Activated B cell treated with CpG ODN at 0.5 μM for 24 hours (primary cell): ENCODE measurements at regions not wholly inside any gene's neighbourhood (a gene's known extent, or its start where the extent isn't known, plus 50 kb on each side); places are given as distances from the start of the nearest gene placed in this dataset.

Experiments
- ATAC-seq: fragments of 200-7000 bp; cut with Tn5 transposase; one replicate; pipeline ENCODE4 v1.10.0; 2021; ENCODE audit warnings: low read depth, mild to moderate bottlenecking, moderate library complexity
- CTCF ChIA-PET: fragments of 350-600 bp; sonication (Branson Sonifier 250); formaldehyde crosslinking; loops from one replicate; lab custom pipeline; 2021; ENCODE audit warnings: antibody characterized with exemption; lab: Charles Lee
- POLR2A ChIA-PET: fragments of 350-600 bp; sonication (Branson Sonifier 250); formaldehyde crosslinking; loops from one replicate; lab custom pipeline; 2021; ENCODE audit warnings: antibody characterized with exemption; lab: Charles Lee
- DNase-seq: peaks from one replicate; pipeline ENCODE4 v3.0.0; 2022
- H3K27ac Mint-ChIP-seq: one replicate; pipeline ENCODE4 v1.8.0; 2020; ENCODE audit warnings: mixed read lengths
- H3K27me3 Mint-ChIP-seq: one replicate; pipeline ENCODE4 v1.8.0; 2021; ENCODE audit warnings: mixed read lengths
- H3K36me3 Mint-ChIP-seq: one replicate; pipeline ENCODE4 v1.8.0; 2021; ENCODE audit warnings: low read depth, mixed read lengths
- H3K4me1 Mint-ChIP-seq: one replicate; pipeline ENCODE4 v1.8.0; 2021; ENCODE audit warnings: mixed read lengths
- H3K4me3 Mint-ChIP-seq: one replicate; pipeline ENCODE4 v1.8.0; 2020; ENCODE audit warnings: mild to moderate bottlenecking, mixed read lengths
- H3K9me3 Mint-ChIP-seq: one replicate; pipeline ENCODE4 v1.8.0; 2020; ENCODE audit warnings: mixed read lengths
- intact Hi-C: fragments of 100-400 bp; cut with micrococcal nuclease; formaldehyde crosslinking; loops from one replicate; pipeline ENCODE4 v1.15.1; 2024
- TF ChIP-seq, protein P1 (sequence below): fragments of 200-600 bp; IDR thresholded peaks from one replicate; pipeline ENCODE4 v1.8.0; 2022; ENCODE audit warnings: antibody characterized with exemption, mild to moderate bottlenecking

DNA sequence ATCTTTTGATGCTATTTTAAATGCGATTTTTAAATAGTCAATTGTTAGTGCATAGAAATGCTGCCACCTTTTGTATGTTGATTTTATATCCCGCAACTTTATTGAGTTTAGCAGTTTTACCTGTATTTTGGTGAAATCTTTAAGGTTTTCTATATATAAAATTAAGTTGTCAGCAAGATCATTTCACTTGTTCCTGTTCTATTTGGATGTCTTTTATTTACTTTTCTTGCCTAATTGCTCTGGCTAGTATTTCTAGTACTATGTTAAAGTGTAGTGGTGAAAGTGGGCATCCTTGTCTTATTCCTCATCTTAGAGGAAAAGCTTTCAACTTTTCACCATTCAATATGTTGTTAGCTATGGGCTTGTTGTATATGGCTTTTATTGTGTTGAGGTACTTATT lies 813.3 kb upstream of the CELF2 start:
- no peak for ATAC-seq
- TF ChIP-seq, protein P1, sequence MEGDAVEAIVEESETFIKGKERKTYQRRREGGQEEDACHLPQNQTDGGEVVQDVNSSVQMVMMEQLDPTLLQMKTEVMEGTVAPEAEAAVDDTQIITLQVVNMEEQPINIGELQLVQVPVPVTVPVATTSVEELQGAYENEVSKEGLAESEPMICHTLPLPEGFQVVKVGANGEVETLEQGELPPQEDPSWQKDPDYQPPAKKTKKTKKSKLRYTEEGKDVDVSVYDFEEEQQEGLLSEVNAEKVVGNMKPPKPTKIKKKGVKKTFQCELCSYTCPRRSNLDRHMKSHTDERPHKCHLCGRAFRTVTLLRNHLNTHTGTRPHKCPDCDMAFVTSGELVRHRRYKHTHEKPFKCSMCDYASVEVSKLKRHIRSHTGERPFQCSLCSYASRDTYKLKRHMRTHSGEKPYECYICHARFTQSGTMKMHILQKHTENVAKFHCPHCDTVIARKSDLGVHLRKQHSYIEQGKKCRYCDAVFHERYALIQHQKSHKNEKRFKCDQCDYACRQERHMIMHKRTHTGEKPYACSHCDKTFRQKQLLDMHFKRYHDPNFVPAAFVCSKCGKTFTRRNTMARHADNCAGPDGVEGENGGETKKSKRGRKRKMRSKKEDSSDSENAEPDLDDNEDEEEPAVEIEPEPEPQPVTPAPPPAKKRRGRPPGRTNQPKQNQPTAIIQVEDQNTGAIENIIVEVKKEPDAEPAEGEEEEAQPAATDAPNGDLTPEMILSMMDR: no peak
- Mint-ChIP-seq H3K27ac (no peak overlapping the region), H3K36me3 (no peaks in the 10 kb centered on the region), H3K4me1 (peaks cover 9% of the 10 kb centered on the region), H3K9me3 (peaks cover 12% of the 10 kb centered on the region), H3K27me3 (no peaks in the 10 kb centered on the region), H3K4me3 (no peak overlapping the region)
- intact Hi-C loops: no loop called here
- CTCF ChIA-PET: no interaction called here
- DNase-seq: no peak
- POLR2A ChIA-PET: no interaction called here

DNA sequence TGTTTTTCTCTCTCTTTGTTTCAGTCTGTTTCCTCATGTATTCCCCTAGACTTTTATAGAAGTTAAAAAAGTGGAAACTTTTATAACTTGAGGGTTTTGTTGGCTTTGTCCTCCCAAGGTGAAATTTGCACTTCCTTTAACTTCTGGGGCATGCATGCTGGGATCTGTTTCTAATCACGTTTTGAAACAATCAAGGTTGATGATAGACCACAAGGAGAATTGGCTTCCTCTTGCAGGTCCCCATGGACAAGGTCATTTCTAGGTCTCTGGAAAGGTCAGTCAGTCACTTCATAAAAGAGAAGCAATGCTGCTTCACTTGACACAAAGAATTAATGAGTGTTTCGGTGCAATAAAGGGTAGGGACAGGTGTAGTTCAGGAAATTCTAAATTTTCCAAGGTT lies 811.8 kb upstream of the CELF2 start:
- ChIA-PET CTCF (no interaction called here), POLR2A (no interaction called here)
- DNase-seq (no peak), ATAC-seq (no peak)
- H3K27me3 Mint-ChIP-seq: no peaks in the 10 kb centered on the region
- H3K36me3 Mint-ChIP-seq: no peaks in the 10 kb centered on the region
- no peak overlapping the region for H3K27ac Mint-ChIP-seq
- TF ChIP-seq, protein P1: no peak
- peaks cover 13% of the 10 kb centered on the region for H3K4me1 Mint-ChIP-seq
- no peak overlapping the region for H3K4me3 Mint-ChIP-seq
- intact Hi-C loops: no loop called here
- H3K9me3 Mint-ChIP-seq: peaks cover 12% of the 10 kb centered on the region

DNA sequence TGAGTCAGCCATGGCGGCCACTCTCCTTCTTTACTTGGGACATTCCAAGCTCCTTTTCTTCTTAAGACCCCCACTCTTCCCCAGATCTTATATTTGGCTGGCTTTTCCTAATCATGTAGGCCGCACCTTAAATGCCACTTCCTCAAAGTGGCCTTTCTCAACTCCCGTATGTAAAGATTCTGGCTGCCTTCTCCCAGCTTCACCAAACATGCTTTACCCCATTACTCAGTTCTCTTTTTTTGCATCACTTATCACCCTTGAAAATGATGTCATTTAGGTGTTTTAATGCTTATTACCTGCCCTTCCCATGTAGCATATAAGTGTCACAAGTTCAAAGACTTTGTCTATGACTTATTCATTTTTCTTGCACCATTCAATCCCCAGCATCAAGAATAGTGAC lies 810.1 kb upstream of the CELF2 start:
- ATAC-seq (no peak), DNase-seq (no peak)
- no peaks in the 10 kb centered on the region for H3K36me3 Mint-ChIP-seq
- H3K27ac Mint-ChIP-seq: no peak overlapping the region
- H3K9me3 Mint-ChIP-seq: peaks cover 12% of the 10 kb centered on the region
- no peaks in the 10 kb centered on the region for H3K27me3 Mint-ChIP-seq
- no peak overlapping the region for H3K4me3 Mint-ChIP-seq
- ChIA-PET POLR2A (no interaction called here), CTCF (no interaction called here)
- intact Hi-C loops: no loop called here
- TF ChIP-seq, protein P1: no peak
- peaks cover 13% of the 10 kb centered on the region for H3K4me1 Mint-ChIP-seq

DNA sequence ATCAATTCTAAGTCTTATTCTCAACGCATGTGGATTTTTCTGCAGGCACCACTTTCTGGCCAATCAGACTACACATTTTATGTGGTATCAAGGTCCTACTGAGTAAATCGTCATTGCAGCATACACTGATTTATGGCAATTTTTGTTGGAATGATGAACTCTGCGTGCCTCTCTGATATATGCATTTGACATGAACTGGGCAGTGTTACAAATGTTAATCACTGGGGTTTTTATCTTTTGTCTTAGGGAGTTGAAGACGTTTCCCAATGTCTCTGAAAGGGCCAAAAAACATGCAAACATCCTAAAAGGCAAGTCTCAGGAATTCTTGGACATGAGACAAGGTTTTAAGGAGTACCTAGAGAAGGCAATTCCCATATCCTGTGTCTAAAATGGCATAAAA lies 809.5 kb upstream of the CELF2 start:
- Mint-ChIP-seq H3K4me1 (peaks cover 13% of the 10 kb centered on the region), H3K36me3 (no peaks in the 10 kb centered on the region), H3K27me3 (no peaks in the 10 kb centered on the region), H3K4me3 (no peak overlapping the region), H3K27ac (no peak overlapping the region), H3K9me3 (peaks cover 10% of the 10 kb centered on the region)
- TF ChIP-seq, protein P1: no peak
- DNase-seq (no peak), ATAC-seq (no peak)
- ChIA-PET POLR2A (no interaction called here), CTCF (no interaction called here)
- intact Hi-C loops: no loop called here

DNA sequence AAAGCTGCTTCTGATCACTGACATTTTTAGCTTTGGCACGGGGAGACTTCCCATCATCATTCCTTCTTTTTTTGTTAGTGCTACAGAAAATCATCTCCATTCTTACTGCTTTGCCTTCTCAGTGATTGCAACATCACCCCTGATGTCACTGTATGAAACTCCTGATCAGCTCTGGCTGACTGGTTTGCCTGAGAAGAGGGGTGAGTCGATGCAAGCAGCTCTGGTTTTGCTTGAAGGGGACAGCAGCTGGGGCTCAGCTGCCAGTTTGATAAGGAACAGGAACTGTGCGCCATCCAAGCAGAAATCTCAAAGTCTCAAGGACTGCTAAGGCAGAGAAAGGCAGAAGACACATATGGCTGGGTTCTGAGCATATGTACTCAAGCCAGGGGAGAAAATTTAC lies 808.5 kb upstream of the CELF2 start:
- H3K9me3 Mint-ChIP-seq: peaks cover 8% of the 10 kb centered on the region
- DNase-seq (no peak), ATAC-seq (peak; percentile 89)
- TF ChIP-seq, protein P1: no peak
- no peaks in the 10 kb centered on the region for H3K27me3 Mint-ChIP-seq
- peaks cover 18% of the 10 kb centered on the region for H3K4me1 Mint-ChIP-seq
- ChIA-PET POLR2A (no interaction called here), CTCF (no interaction called here)
- intact Hi-C loops: no loop called here
- H3K27ac Mint-ChIP-seq: peak overlapping the region; percentile 67
- H3K36me3 Mint-ChIP-seq: no peaks in the 10 kb centered on the region
- no peak overlapping the region for H3K4me3 Mint-ChIP-seq
